HCT116 (cell line): ENCODE measurements at regions not wholly inside any gene's neighbourhood (a gene's known extent, or its start where the extent isn't known, plus 50 kb on each side); places are given as distances from the start of the nearest gene placed in this dataset.

ENCODE experiments used
- ATF3 ChIP-seq: IDR thresholded peaks from 2 replicates; pipeline ENCODE4 v1.6.1; 2012
- CTCF ChIP-seq, 3 experiments: fragments of 200-600 bp in 1 of 3; sonication (generic) in 1 of 3; IDR thresholded peaks in 2 of 3; conservative IDR thresholded peaks in 1 of 3; 2 replicates each; pipeline ENCODE4 v1.5.1; 2012 to 2017; ENCODE audit warnings: low read depth in 2 of 3, low read length in 2 of 3, antibody characterized with exemption in 1 of 3, borderline replicate concordance in 1 of 3, control low read depth in 1 of 3, mild to moderate bottlenecking in 1 of 3, mixed read lengths in 1 of 3, mixed run types in 1 of 3, moderate library complexity in 1 of 3; ENCODE audit not compliant: insufficient read depth in 1 of 3
- EGR1 ChIP-seq: IDR thresholded peaks from 2 replicates; pipeline ENCODE4 v1.6.1; 2012; ENCODE audit warnings: low read depth
- JUND ChIP-seq: IDR thresholded peaks from 2 replicates; pipeline ENCODE4 v1.6.1; 2012
- MAX ChIP-seq: IDR thresholded peaks from 2 replicates; pipeline ENCODE4 v1.6.1; 2012
- POLR2A ChIP-seq: IDR thresholded peaks from 2 replicates; pipeline ENCODE4 v1.7.0; 2011; ENCODE audit warnings: borderline replicate concordance; ENCODE audit not compliant: insufficient read depth, insufficient read length; ENCODE audit errors: extremely low read depth
- POLR2AphosphoS5 ChIP-seq: IDR thresholded peaks from 2 replicates; pipeline ENCODE4 v1.6.1; 2011; ENCODE audit warnings: mild to moderate bottlenecking, low read depth, low read length, moderate library complexity
- RAD21 ChIP-seq: IDR thresholded peaks from 2 replicates; pipeline ENCODE4 v1.6.1; 2012; ENCODE audit warnings: low read depth, mild to moderate bottlenecking
- TCF7L2 ChIP-seq: IDR thresholded peaks from 2 replicates; pipeline ENCODE4 v1.7.0; 2011; ENCODE audit warnings: borderline replicate concordance, inconsistent platforms; ENCODE audit not compliant: insufficient read depth, insufficient read length; ENCODE audit errors: extremely low read depth
- YY1 ChIP-seq: IDR thresholded peaks from 2 replicates; pipeline ENCODE4 v1.6.1; 2011; ENCODE audit warnings: low read length, low read depth, moderate library complexity, mild to moderate bottlenecking; ENCODE audit not compliant: insufficient replicate concordance; ENCODE audit errors: extremely low read depth
- ZBTB33 ChIP-seq: IDR thresholded peaks from 2 replicates; pipeline ENCODE4 v1.6.1; 2011; ENCODE audit warnings: mild to moderate bottlenecking, low read length, moderate library complexity; ENCODE audit not compliant: insufficient replicate concordance; ENCODE audit errors: extremely low read depth

- TF ChIP-seq CTCF (IDR thresholded peaks at IDR 0.05 in 2 of 3, conservative IDR thresholded peaks at IDR 0.05 in 1 of 3; ENCODE audit: borderline replicate concordance in 1 of 3, insufficient read depth in 1 of 3, low read depth in 2 of 3, low read length in 2 of 3) (no peak), POLR2AphosphoS5 (no peak), POLR2A (no peak), YY1 (no peak), EGR1 (no peak), TCF7L2 (no peak), JUND (no peak), ATF3 (no peak), ZBTB33 (no peak), MAX (no peak), RAD21 (no peak)
Observed at GRCh38 chr5:4028384-4028783, 432.8 kb downstream of the IRX1 start.
